Fibroblast of mammary gland (primary cell): ENCODE measurements at regions not wholly inside any gene's neighbourhood (a gene's known extent, or its start where the extent isn't known, plus 50 kb on each side); places are given as distances from the start of the nearest gene placed in this dataset.

Experiments used
- DNase-seq: peaks from one replicate; pipeline ENCODE4 v3.0.0-alpha.2; 2010; ENCODE audit warnings: low read depth
- H3K4me3 ChIP-seq: 2 replicates; pipeline ENCODE4 v1.5.1; 2011; ENCODE audit warnings: low read depth, mild to moderate bottlenecking, low read length, moderate library complexity; ENCODE audit not compliant: control insufficient read depth
- TF ChIP-seq, protein P1 (sequence below): conservative IDR thresholded peaks from 2 replicates; pipeline ENCODE4 v1.5.1; 2011; ENCODE audit warnings: low read depth, low read length, inconsistent platforms; ENCODE audit not compliant: control insufficient read depth, insufficient read depth

DNA sequence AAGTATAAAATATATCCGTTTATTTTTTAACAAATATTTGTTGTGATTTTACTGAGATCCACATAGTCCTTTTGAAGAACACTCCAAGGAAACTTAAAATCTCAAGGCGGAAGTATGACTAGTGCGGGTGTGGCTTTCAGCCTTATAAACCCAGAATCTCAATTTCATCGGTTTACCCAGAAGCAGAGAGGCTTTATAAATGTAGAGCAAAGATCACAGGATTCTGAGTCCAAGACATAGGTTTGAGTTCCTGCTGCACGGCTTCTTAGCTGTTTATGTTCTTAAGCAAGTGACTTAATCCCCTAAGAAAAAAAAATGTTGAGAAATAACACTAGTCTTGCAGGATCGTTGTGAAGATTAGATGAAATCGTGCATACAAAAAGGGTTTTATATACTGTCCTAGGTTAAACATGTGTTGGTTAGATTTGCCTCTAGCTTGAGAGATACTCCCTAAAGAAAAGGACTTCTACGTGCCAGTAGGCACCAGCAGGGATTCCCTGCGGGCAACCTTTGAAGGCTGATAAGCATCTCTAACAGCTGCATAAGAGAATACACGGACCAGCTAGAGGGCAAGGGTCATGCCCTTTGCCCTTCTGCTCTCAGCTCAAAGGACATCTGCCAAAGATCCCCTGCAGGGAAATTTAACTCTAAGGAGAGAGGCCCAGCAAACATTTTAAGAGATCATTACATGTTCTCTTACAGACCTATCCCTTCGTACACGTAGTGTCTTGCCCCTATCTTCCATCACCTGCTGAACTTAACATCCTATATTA is 130.4 kb upstream of the MIR17HG start:
- DNase-seq, result no peak
- TF ChIP-seq, protein P1, sequence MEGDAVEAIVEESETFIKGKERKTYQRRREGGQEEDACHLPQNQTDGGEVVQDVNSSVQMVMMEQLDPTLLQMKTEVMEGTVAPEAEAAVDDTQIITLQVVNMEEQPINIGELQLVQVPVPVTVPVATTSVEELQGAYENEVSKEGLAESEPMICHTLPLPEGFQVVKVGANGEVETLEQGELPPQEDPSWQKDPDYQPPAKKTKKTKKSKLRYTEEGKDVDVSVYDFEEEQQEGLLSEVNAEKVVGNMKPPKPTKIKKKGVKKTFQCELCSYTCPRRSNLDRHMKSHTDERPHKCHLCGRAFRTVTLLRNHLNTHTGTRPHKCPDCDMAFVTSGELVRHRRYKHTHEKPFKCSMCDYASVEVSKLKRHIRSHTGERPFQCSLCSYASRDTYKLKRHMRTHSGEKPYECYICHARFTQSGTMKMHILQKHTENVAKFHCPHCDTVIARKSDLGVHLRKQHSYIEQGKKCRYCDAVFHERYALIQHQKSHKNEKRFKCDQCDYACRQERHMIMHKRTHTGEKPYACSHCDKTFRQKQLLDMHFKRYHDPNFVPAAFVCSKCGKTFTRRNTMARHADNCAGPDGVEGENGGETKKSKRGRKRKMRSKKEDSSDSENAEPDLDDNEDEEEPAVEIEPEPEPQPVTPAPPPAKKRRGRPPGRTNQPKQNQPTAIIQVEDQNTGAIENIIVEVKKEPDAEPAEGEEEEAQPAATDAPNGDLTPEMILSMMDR, result no peak
- no peak overlapping the region for H3K4me3 ChIP-seq

DNA sequence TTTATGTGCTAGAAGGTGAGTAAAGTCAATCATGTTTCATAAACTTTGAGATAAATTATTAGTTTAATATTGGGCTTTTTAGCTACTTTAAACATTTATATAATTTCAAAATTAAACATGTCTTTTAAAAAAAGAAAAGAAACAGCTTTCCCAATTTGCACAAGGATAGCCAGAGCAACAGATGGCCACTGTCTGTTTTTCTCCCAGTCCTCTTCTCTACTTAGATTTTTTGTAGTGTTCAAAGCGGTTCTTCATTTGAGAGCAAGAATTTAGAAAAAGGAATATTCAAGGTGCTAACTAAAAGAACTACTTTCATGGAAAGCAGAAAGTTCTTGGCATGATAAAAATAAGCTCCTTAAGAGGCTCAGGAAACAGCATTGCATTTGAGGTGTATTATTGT is 128.3 kb upstream of the MIR17HG start:
- TF ChIP-seq, protein P1, result no peak
- H3K4me3 ChIP-seq, result no peak overlapping the region
- DNase-seq, result no peak

DNA sequence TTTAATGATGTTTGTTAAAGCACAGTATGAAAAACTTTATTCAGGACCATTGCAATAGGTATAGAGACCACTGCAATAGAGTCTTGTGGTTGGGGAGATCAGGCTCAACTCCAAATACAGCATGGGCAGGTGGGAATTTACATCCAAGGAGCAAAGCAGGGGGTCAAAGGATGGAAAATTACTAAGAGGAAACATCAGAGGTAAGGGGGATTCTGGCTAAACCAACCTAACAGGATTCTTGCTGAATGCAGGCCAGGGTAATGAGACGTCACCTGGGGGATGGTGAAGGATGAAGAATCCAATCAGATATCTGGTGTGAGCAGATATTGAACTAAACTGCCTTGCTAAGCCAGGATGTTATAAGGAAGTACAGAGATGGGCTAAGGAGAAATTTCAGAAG is 126.6 kb upstream of the MIR17HG start:
- DNase-seq, result no peak
- TF ChIP-seq, protein P1, result no peak
- H3K4me3 ChIP-seq, result no peak overlapping the region

DNA sequence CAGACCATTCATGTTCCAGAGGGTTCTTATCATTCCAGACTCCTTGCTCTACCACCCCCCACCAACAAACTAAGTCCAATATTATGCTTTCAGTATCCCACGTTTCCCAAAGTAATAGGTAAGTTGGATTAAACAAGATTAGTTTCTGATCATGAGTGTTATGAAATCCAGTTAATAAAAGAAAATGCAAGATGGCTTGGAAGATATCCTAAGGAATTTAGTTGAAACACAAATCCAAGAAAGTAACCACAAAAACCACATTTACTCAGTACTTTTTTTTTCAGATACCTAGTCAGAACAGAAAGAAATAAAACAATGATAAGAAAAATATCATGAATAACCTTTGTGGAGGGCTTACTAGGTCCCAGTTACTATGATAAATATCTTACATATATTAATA is 119.4 kb upstream of the MIR17HG start:
- no peak for DNase-seq
- TF ChIP-seq, protein P1, result no peak
- no peak overlapping the region for H3K4me3 ChIP-seq

DNA sequence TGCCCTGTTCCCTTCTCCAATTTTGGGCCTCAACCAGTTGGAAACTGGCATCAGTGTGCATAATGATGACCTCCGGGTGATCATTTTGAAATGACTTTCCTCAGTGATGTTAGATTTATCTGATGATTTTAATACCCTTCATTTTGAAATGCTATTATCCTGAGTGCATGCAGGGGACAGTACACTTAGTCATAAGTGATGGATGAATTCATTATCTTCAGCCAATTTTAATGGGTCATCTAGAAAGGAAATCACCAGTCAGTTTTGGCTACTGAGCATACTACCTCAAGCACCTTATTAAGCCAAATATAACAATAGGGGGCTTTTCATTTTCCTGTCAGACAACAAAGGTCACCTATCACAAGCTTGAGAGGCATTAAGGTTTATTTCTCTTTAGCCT is 118.5 kb upstream of the MIR17HG start:
- TF ChIP-seq, protein P1, result no peak
- DNase-seq, result no peak

DNA sequence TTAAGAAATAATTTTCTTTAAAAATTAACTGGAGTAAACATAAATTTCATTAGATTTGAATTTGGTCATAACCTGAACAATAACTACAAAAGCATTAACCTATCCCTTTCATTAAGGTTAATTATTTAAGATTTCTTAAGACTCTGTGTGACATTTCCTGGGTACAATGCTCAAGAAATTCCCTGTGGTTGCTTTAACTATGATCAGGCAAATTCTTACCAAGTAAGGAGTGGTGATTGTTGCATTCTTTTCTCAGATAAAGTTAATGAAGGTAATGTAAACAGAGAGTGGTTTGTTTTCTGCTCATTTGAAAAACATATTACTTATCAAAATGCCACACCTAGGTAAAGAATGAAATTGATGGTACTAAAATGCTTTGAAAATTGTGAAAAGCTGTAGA is 114.8 kb upstream of the MIR17HG start:
- TF ChIP-seq, protein P1, result no peak
- H3K4me3 ChIP-seq, result no peak overlapping the region
- no peak for DNase-seq

More for the DNA sequence above, 118.5 kb upstream of the MIR17HG start:
- no peak overlapping the region for H3K4me3 ChIP-seq

DNA sequence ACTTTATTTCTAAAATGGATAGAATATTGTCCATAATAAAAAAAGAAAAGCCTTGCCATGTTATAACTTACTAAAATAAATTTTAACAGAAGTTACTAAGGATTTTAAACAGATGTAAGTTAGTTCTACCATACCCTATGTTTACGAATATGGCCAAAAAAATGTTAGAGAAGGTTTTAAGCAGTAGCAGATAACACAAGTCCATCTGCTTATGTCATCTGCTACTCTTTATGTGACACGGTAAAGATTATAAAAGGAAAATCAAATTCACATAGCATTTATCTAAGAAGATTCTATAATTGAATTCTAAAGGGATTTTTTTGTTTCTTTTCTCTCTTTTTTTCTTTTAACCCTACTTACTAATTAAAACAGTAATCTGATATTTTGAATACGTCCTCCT is 114.2 kb upstream of the MIR17HG start:
- no peak for DNase-seq
- no peak overlapping the region for H3K4me3 ChIP-seq
- TF ChIP-seq, protein P1, result no peak
